T follicular helper cell (primary cell): ENCODE measurements at regions not wholly inside any gene's neighbourhood (a gene's known extent, or its start where the extent isn't known, plus 50 kb on each side); places are given as distances from the start of the nearest gene placed in this dataset.

Experiments used
- DNase-seq: peaks from one replicate; pipeline ENCODE4 v3.0.0-alpha.2; 2020; ENCODE audit warnings: low read depth

- DNase-seq, result no peak
Observed at GRCh38 chr21:37967036-37967435, 50.8 kb upstream of the KCNJ6 start.

GRCh38 chr21:37968744-37969143 is 52.5 kb upstream of the KCNJ6 start:
- DNase-seq, result no peak

- no peak for DNase-seq
Observed at GRCh38 chr21:37970548-37970947, 54.3 kb upstream of the KCNJ6 start.

GRCh38 chr21:37971390-37971950 is 55.2 kb upstream of the KCNJ6 start:
- DNase-seq, result no peak

- DNase-seq, result no peak
Observed at GRCh38 chr21:37974081-37974480, 57.8 kb upstream of the KCNJ6 start.

GRCh38 chr21:37982496-37983318 is 66.5 kb upstream of the KCNJ6 start:
- no peak for DNase-seq

GRCh38 chr21:37983336-37984095 is 67.3 kb upstream of the KCNJ6 start:
- DNase-seq, result no peak

GRCh38 chr21:37984416-37984815 is 68.2 kb upstream of the KCNJ6 start:
- DNase-seq, result no peak

- DNase-seq, result no peak
Observed at GRCh38 chr21:37986000-37986399, 69.7 kb upstream of the KCNJ6 start.

GRCh38 chr21:37986751-37987399 is 70.6 kb upstream of the KCNJ6 start:
- no peak for DNase-seq

- DNase-seq, result no peak
Observed at GRCh38 chr21:37987668-37988067, 71.4 kb upstream of the KCNJ6 start.

- no peak for DNase-seq
Observed at GRCh38 chr21:37993071-37993470, 76.8 kb upstream of the KCNJ6 start.

- DNase-seq, result no peak
Observed at GRCh38 chr21:37994211-37994610, 78.0 kb upstream of the KCNJ6 start.

GRCh38 chr21:38012672-38013071 is 96.4 kb upstream of the KCNJ6 start:
- no peak for DNase-seq

GRCh38 chr21:38013741-38014140 is 97.5 kb upstream of the KCNJ6 start:
- no peak for DNase-seq

GRCh38 chr21:38014298-38014697 is 98.0 kb upstream of the KCNJ6 start:
- DNase-seq, result no peak

GRCh38 chr21:38027901-38028498 is 111.7 kb upstream of the KCNJ6 start:
- no peak for DNase-seq

GRCh38 chr21:38032082-38032801 is 116.0 kb upstream of the KCNJ6 start:
- no peak for DNase-seq

GRCh38 chr21:38036016-38036415 is 119.8 kb upstream of the KCNJ6 start:
- DNase-seq, result no peak

- no peak for DNase-seq
Observed at GRCh38 chr21:38037416-38037815, 121.2 kb upstream of the KCNJ6 start.

- no peak for DNase-seq
Observed at GRCh38 chr21:38039369-38039768, 123.1 kb upstream of the KCNJ6 start.
